22Rv1 (cell line): ENCODE measurements at regions not wholly inside any gene's neighbourhood (a gene's known extent, or its start where the extent isn't known, plus 50 kb on each side); places are given as distances from the start of the nearest gene placed in this dataset.

ENCODE experiments used
- ZFX ChIP-seq: fragments of 450-650 bp; IDR thresholded peaks from 2 replicates; pipeline ENCODE4 v1.6.1; 2017; ENCODE audit warnings: antibody characterized with exemption, borderline replicate concordance
- TF ChIP-seq, protein P1 (sequence below): fragments of 450-650 bp; IDR thresholded peaks from 2 replicates; pipeline ENCODE4 v1.5.1; 2017; ENCODE audit warnings: mild to moderate bottlenecking

DNA sequence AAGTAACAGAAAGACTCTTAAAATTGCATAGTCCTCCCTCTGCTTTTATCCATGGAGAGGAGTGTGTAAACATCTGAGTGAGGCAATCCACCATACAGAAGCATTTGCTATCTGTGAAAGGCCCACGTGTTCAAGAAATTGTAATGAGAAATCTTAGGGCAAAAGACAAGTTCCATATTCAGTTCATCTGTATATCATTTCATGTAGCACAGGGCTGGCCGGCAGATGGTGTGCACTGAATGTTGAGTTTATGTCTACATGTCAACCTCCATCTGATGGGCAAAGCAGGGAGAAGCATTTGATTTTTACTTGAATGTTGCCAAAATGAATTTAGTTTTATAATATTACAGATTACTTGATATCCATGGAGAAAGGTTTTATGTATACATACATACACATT is 179.5 kb upstream of the RAD23B start:
- TF ChIP-seq, protein P1, sequence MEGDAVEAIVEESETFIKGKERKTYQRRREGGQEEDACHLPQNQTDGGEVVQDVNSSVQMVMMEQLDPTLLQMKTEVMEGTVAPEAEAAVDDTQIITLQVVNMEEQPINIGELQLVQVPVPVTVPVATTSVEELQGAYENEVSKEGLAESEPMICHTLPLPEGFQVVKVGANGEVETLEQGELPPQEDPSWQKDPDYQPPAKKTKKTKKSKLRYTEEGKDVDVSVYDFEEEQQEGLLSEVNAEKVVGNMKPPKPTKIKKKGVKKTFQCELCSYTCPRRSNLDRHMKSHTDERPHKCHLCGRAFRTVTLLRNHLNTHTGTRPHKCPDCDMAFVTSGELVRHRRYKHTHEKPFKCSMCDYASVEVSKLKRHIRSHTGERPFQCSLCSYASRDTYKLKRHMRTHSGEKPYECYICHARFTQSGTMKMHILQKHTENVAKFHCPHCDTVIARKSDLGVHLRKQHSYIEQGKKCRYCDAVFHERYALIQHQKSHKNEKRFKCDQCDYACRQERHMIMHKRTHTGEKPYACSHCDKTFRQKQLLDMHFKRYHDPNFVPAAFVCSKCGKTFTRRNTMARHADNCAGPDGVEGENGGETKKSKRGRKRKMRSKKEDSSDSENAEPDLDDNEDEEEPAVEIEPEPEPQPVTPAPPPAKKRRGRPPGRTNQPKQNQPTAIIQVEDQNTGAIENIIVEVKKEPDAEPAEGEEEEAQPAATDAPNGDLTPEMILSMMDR, result no peak
- no peak for TF ChIP-seq ZFX
